Right ventricle myocardium superior (tissue), 1 donor: ENCODE measurements at regions not wholly inside any gene's neighbourhood (a gene's known extent, or its start where the extent isn't known, plus 50 kb on each side); places are given as distances from the start of the nearest gene placed in this dataset.
A peak's percentile ranks its signal among the peaks of the same experiment; 100 is the strongest.
"Not testable (repeated sequence)": the region's sequence is repeated elsewhere in the genome, so short reads cannot be mapped to it uniquely, and the experiment has no call there.

ENCODE experiments used
- ATAC-seq: fragments of 200-7000 bp; cut with Tn5 transposase; one replicate; pipeline ENCODE4 v1.9.1; 2020; ENCODE audit warnings: mild to moderate bottlenecking; ENCODE audit not compliant: poor library complexity
- DNase-seq: peaks from one replicate; pipeline ENCODE4 v3.0.0-alpha.2; 2020
- intact Hi-C: fragments of 100-400 bp; cut with DNase I; formaldehyde crosslinking; loops from one replicate; pipeline ENCODE4 v1.11.2; 2022
- donor health status: DM: no; HTN: yes; CAD: no; lungs with severe emphysema.

DNA sequence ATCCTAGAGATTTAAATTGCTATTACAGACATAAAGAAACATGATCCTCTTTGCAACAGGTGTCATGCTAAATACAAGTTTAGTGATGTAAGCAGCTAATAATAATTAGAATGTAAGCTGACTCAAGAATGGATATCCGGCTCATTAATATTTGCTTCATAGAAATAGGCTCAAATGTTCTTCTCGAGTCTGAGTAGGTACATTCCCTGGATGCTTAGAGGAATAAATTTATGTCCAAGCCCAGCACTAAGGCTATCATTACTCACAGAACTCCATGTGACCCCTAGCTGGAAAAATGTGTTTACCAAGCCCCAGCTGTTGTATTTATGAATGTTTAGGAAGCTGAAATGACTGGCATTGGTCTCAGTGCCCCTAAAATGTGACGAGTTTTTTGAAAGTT is 87.6 kb upstream of the TSPAN7 start:
- no peak for DNase-seq
- ATAC-seq, result no peak
- intact Hi-C loops, result no loop called here

DNA sequence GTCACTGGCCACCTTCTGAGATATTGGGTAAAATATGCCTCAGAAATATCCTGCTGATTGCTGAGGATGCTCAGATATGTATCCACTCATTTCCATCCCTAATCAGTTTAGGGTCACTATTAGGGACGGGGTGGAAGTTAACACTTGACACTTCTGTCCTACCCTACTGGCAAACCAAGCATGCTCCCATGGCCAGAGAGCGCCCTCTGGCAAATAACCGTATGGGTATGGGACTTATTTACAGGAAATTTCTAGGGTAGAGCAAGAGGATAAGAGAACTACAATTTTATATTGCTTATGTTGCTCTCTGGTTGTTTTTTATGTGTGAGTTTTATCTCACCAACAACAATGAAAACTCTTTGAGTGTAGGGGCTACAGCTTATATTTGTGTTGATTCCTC is 86.8 kb upstream of the TSPAN7 start:
- intact Hi-C loops, result no loop called here
- ATAC-seq (no peak), DNase-seq (no peak)

GRCh38 chrX:38482183-38482582 is 79.2 kb upstream of the TSPAN7 start:
- DNase-seq (no peak), ATAC-seq (no peak)
- intact Hi-C loops, result no loop called here

DNA sequence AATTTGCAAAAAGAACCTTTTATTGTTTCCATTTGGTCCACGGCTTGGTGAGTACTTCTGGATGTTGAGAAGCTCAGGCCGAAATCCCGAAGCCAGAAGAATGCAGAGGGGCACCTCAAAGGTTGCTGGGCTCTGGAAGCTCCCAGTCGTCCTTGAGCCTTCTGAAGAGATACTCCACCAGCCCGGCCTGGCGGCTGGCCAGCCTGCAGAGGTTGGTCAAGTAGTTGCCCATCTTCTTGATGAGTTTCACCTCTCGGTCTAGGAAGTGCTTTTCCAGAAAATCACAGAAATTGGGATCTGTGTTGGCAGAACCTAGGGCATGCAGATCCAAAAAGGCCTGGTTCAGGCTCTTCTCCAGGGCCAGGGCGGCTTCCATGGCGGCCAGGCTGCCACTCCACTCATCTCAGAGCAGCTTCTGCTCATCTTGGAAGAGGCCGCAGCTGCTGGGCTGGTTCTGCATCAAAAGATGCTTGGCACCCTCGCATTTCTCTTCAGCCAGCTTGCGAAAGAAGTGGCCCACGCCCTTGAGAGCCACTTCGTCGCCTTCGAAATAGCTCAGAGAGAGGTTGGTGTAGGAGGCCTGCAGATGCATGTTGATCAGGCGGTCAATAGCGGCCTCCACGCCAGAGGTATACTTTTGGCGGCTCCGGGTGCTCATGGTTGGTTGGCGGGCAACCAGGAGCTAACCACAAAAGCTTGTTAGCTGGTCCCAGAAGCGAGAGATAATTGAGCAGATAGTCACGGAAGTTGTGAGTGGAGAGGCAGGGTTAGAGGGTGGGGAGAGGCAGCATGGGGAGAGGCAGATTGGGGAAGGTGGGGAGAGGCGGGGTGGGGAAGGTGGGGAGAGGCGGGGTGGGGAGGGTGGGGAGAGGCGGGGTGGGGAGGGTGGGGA is 76.5 kb upstream of the TSPAN7 start:
- intact Hi-C loops, result no loop called here
- DNase-seq (peak; percentile 29), ATAC-seq (no peak)

- ATAC-seq, result no peak
- intact Hi-C loops, result no loop called here
- DNase-seq, result no peak
Measured at GRCh38 chrX:38489341-38489740, 72.0 kb upstream of the TSPAN7 start.

- no peak for ATAC-seq
- no peak for DNase-seq
- intact Hi-C loops, result no loop called here
Measured at GRCh38 chrX:38494239-38494823, 67.0 kb upstream of the TSPAN7 start.

- ATAC-seq, DNase-seq, intact Hi-C loops: not testable (repeated sequence)
Measured at GRCh38 chrX:38499658-38500057, 61.7 kb upstream of the TSPAN7 start.

- DNase-seq, result no peak
- ATAC-seq, result no peak
- intact Hi-C loops, result no loop called here
Measured at GRCh38 chrX:38500141-38500540, 61.2 kb upstream of the TSPAN7 start.

- intact Hi-C loops, result no loop called here
- no peak for DNase-seq
- ATAC-seq, result no peak
Measured at GRCh38 chrX:38500866-38501265, 60.5 kb upstream of the TSPAN7 start.

- no peak for ATAC-seq
- DNase-seq, result no peak
- intact Hi-C loops, result no loop called here
Measured at GRCh38 chrX:38505583-38505982, 55.8 kb upstream of the TSPAN7 start.
